WERI-Rb-1 (cell line): ENCODE measurements at regions not wholly inside any gene's neighbourhood (a gene's known extent, or its start where the extent isn't known, plus 50 kb on each side); places are given as distances from the start of the nearest gene placed in this dataset.
A peak's percentile ranks its signal among the peaks of the same experiment; 100 is the strongest.

ENCODE experiments used
- DNase-seq: peaks from one replicate; pipeline ENCODE4 v3.0.0-alpha.2; 2020
- H3K27ac ChIP-seq: fragments of 250-450 bp; sonication (Bioruptor Pico); 2 replicates; pipeline ENCODE4 v1.5.1; 2020; ENCODE audit warnings: mild to moderate bottlenecking, moderate library complexity
- H3K27me3 ChIP-seq: fragments of 250-450 bp; sonication (Bioruptor Pico); 2 replicates; pipeline ENCODE4 v1.5.1; 2021; ENCODE audit warnings: mild to moderate bottlenecking, low read depth, moderate library complexity; ENCODE audit not compliant: insufficient read depth, severe bottlenecking
- H3K36me3 ChIP-seq: fragments of 250-450 bp; sonication (Bioruptor Pico); 2 replicates; pipeline ENCODE4 v1.5.1; 2020; ENCODE audit warnings: mild to moderate bottlenecking, moderate library complexity
- H3K4me3 ChIP-seq: 2 replicates; pipeline ENCODE4 v1.5.1; 2011; ENCODE audit warnings: low read depth, mild to moderate bottlenecking, control low read depth, low read length
- H3K9me3 ChIP-seq: fragments of 250-450 bp; sonication (Bioruptor Pico); 2 replicates; pipeline ENCODE4 v1.5.1; 2021; ENCODE audit warnings: mild to moderate bottlenecking, moderate library complexity; ENCODE audit not compliant: severe bottlenecking
- CTCF ChIP-seq: IDR thresholded peaks from 2 replicates; pipeline ENCODE4 v1.5.1; 2011; ENCODE audit warnings: low read depth, mild to moderate bottlenecking, control low read depth, inconsistent platforms, low read length

GRCh38 chr3:14277557-14277956, 98.9 kb downstream of the LSM3 start:
- no peak for TF ChIP-seq CTCF
- Histone ChIP-seq H3K27ac (no peak overlapping the region), H3K27me3 (no peaks in the 10 kb centered on the region), H3K9me3 (no peaks in the 10 kb centered on the region), H3K36me3 (no peaks in the 10 kb centered on the region), H3K4me3 (no peak overlapping the region)
- no peak for DNase-seq

- H3K27ac ChIP-seq, result no peak overlapping the region
- DNase-seq, result no peak
Observed at GRCh38 chr3:14278265-14278798, 99.7 kb downstream of the LSM3 start.

GRCh38 chr3:14278799-14279625, 100.4 kb downstream of the LSM3 start:
- H3K36me3 ChIP-seq, result no peaks in the 10 kb centered on the region
- peak; percentile 62 for DNase-seq
- H3K27ac ChIP-seq, result no peak overlapping the region
- no peaks in the 10 kb centered on the region for H3K9me3 ChIP-seq
- peak; percentile 67 for TF ChIP-seq CTCF
- H3K4me3 ChIP-seq, result no peak overlapping the region
- H3K27me3 ChIP-seq, result no peaks in the 10 kb centered on the region

More at GRCh38 chr3:14278265-14278798, 99.7 kb downstream of the LSM3 start:
- no peaks in the 10 kb centered on the region for H3K9me3 ChIP-seq
- H3K4me3 ChIP-seq, result no peak overlapping the region
- H3K36me3 ChIP-seq, result no peaks in the 10 kb centered on the region
- TF ChIP-seq CTCF, result no peak
- no peaks in the 10 kb centered on the region for H3K27me3 ChIP-seq

GRCh38 chr3:14279626-14280061, 101.0 kb downstream of the LSM3 start:
- DNase-seq, result no peak
- no peak for TF ChIP-seq CTCF
- no peaks in the 10 kb centered on the region for H3K36me3 ChIP-seq
- no peaks in the 10 kb centered on the region for H3K27me3 ChIP-seq
- no peak overlapping the region for H3K27ac ChIP-seq
- H3K4me3 ChIP-seq, result no peak overlapping the region
- H3K9me3 ChIP-seq, result no peaks in the 10 kb centered on the region

- Histone ChIP-seq H3K9me3 (no peaks in the 10 kb centered on the region), H3K27ac (no peak overlapping the region), H3K27me3 (no peaks in the 10 kb centered on the region), H3K4me3 (no peak overlapping the region), H3K36me3 (no peaks in the 10 kb centered on the region)
- no peak for TF ChIP-seq CTCF
- no peak for DNase-seq
Observed at GRCh38 chr3:14280326-14280725, 101.7 kb downstream of the LSM3 start.

- TF ChIP-seq CTCF, result no peak
- no peaks in the 10 kb centered on the region for H3K36me3 ChIP-seq
- H3K27ac ChIP-seq, result no peak overlapping the region
- no peak overlapping the region for H3K4me3 ChIP-seq
- no peaks in the 10 kb centered on the region for H3K9me3 ChIP-seq
- DNase-seq, result no peak
- no peaks in the 10 kb centered on the region for H3K27me3 ChIP-seq
Observed at GRCh38 chr3:14281053-14281452, 102.4 kb downstream of the LSM3 start.
